ENCODE measurements at regions not wholly inside any gene's neighbourhood (a gene's known extent, or its start where the extent isn't known, plus 50 kb on each side); places are given as distances from the start of the nearest gene placed in this dataset.

- no peak for TF ChIP-seq CTCF (conservative IDR thresholded peaks at IDR 0.05)
- TF ChIP-seq EZH2 (IDR thresholded peaks at IDR 0.05; ENCODE audit: low read depth), result no peak
These were observed 909.8 kb downstream of the BRINP3 start for GRCh38 chr1:189567890-189568289.

Data from PC-9 (cell line).